ENCODE measurements at regions not wholly inside any gene's neighbourhood (a gene's known extent, or its start where the extent isn't known, plus 50 kb on each side); places are given as distances from the start of the nearest gene placed in this dataset.

DNA sequence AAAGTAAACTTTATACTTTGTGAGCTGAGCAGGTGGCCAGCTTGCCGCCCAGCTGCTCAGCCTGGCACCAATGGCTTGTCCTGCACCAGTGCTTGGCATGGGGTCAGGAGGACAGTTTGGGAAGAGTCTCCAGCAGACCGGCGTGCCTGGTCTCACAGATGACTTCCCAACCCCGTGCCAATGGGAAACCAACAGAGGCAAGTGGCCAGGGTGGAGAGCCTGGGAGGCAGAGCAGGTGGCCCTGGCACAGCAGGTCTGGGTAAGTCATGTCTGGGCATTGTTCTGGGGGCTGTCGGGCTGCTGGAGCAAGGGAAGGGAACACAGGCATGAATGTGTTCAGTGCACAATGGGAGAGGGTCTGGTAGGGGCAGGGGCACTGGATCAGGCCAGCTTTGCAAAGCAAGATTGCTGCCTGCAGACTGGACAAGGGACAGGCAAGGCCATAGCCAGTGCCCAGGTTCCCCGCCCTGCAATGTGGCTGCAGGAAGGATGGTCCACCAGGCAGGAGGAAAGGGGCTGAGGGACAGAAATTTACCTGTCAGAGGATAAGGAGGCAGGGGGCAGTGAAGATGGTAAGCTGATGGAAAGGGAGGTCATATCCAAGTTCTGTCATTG lies 76.2 kb upstream of the ALDH1B1 start:
- Mint-ChIP-seq H3K9me3 (ENCODE audit: unreplicated experiment) (no peaks in the 10 kb centered on the region), H3K36me3 (ENCODE audit: low read depth, unreplicated experiment) (no peaks in the 10 kb centered on the region), H3K27ac (ENCODE audit: unreplicated experiment) (no peak overlapping the region), H3K27me3 (ENCODE audit: unreplicated experiment) (peaks cover 5% of the 10 kb centered on the region), H3K4me1 (ENCODE audit: unreplicated experiment) (no peaks in the 10 kb centered on the region), H3K4me3 (ENCODE audit: unreplicated experiment) (no peak overlapping the region)
- TF ChIP-seq, protein P1, sequence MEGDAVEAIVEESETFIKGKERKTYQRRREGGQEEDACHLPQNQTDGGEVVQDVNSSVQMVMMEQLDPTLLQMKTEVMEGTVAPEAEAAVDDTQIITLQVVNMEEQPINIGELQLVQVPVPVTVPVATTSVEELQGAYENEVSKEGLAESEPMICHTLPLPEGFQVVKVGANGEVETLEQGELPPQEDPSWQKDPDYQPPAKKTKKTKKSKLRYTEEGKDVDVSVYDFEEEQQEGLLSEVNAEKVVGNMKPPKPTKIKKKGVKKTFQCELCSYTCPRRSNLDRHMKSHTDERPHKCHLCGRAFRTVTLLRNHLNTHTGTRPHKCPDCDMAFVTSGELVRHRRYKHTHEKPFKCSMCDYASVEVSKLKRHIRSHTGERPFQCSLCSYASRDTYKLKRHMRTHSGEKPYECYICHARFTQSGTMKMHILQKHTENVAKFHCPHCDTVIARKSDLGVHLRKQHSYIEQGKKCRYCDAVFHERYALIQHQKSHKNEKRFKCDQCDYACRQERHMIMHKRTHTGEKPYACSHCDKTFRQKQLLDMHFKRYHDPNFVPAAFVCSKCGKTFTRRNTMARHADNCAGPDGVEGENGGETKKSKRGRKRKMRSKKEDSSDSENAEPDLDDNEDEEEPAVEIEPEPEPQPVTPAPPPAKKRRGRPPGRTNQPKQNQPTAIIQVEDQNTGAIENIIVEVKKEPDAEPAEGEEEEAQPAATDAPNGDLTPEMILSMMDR (IDR thresholded peaks at IDR 0.05; ENCODE audit: unreplicated experiment), result no peak
- no peak for DNase-seq (ENCODE audit: low spot score)

DNA sequence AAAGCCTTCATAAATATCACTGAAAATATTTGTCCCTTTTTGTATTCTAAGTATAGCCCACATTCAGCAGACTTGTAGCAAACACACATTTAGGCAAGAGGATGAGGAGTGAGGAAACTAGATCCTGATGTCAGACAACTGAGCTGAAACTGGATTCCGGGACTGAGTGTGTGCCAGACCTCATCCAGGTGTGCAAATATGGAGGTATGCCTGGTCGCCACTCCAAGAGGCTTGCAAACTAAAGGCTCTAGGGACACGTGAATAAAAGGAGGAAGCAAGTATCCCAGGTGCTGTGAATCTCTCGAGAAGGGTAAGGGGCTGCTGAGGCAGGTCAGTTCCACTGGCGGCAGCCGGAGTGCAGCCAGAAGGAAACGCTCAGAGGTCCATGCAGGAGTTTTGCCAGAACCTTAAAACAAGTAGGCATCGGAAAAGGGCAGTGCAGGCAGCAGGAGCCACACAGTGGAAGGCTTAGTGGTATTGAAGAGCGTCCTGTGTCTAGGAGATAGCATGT lies 77.4 kb upstream of the ALDH1B1 start:
- Mint-ChIP-seq H3K4me3 (ENCODE audit: unreplicated experiment) (no peak overlapping the region), H3K4me1 (ENCODE audit: unreplicated experiment) (no peaks in the 10 kb centered on the region), H3K36me3 (ENCODE audit: low read depth, unreplicated experiment) (peaks cover 4% of the 10 kb centered on the region), H3K27ac (ENCODE audit: unreplicated experiment) (peak overlapping the region; percentile 50), H3K9me3 (ENCODE audit: unreplicated experiment) (no peaks in the 10 kb centered on the region), H3K27me3 (ENCODE audit: unreplicated experiment) (peaks cover 8% of the 10 kb centered on the region)
- TF ChIP-seq, protein P1 (IDR thresholded peaks at IDR 0.05; ENCODE audit: unreplicated experiment), result no peak
- no peak for DNase-seq (ENCODE audit: low spot score)

DNA sequence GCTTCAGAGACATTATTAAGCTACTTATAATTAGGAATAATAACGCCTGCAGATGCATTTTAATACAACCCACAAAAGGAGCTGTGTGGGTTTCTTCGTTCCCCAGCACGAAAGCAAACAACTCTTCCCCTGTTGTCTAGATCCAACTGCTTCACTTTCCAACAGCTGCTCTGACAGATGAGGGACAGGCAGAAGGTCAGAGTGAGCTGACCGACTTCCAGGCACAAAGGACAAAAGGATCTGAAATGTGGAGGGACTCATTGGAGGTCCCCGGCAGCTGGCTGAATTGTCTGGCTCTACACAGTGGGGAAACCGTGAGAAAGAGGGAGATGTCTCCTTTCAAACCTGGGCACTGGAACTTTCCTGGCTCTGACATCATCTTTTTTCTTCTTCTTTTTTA lies 79.1 kb upstream of the ALDH1B1 start:
- Mint-ChIP-seq H3K36me3 (ENCODE audit: low read depth, unreplicated experiment) (peaks cover 4% of the 10 kb centered on the region), H3K27ac (ENCODE audit: unreplicated experiment) (no peak overlapping the region), H3K9me3 (ENCODE audit: unreplicated experiment) (no peaks in the 10 kb centered on the region), H3K4me1 (ENCODE audit: unreplicated experiment) (no peaks in the 10 kb centered on the region), H3K4me3 (ENCODE audit: unreplicated experiment) (no peak overlapping the region), H3K27me3 (ENCODE audit: unreplicated experiment) (peaks cover 11% of the 10 kb centered on the region)
- no peak for DNase-seq (ENCODE audit: low spot score)
- TF ChIP-seq, protein P1 (IDR thresholded peaks at IDR 0.05; ENCODE audit: unreplicated experiment), result no peak

DNA sequence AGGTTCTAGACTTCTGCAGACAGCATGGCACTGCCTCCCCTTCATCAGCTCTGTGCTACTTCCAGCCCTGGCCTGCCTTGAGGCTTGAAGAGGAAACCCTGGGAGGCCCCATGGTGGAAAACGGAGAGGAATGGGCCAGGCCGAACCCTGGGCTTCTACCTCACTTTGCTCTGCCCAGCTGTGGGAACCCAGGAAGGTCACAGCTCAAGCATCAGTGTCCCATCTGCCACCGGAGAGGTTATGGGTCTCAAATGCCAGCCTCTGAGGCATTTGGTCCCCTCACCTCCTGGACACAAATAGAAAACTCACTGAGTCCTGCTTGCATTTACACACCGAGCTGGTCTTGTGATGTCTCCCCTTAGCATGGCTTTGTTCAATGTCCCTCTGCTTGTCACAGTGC lies 80.1 kb upstream of the ALDH1B1 start:
- H3K4me1 Mint-ChIP-seq (ENCODE audit: unreplicated experiment), result no peaks in the 10 kb centered on the region
- H3K9me3 Mint-ChIP-seq (ENCODE audit: unreplicated experiment), result no peaks in the 10 kb centered on the region
- peaks cover 11% of the 10 kb centered on the region for H3K27me3 Mint-ChIP-seq (ENCODE audit: unreplicated experiment)
- H3K36me3 Mint-ChIP-seq (ENCODE audit: low read depth, unreplicated experiment), result peaks cover 4% of the 10 kb centered on the region
- H3K27ac Mint-ChIP-seq (ENCODE audit: unreplicated experiment), result no peak overlapping the region
- no peak overlapping the region for H3K4me3 Mint-ChIP-seq (ENCODE audit: unreplicated experiment)
- TF ChIP-seq, protein P1 (IDR thresholded peaks at IDR 0.05; ENCODE audit: unreplicated experiment), result no peak
- no peak for DNase-seq (ENCODE audit: low spot score)

DNA sequence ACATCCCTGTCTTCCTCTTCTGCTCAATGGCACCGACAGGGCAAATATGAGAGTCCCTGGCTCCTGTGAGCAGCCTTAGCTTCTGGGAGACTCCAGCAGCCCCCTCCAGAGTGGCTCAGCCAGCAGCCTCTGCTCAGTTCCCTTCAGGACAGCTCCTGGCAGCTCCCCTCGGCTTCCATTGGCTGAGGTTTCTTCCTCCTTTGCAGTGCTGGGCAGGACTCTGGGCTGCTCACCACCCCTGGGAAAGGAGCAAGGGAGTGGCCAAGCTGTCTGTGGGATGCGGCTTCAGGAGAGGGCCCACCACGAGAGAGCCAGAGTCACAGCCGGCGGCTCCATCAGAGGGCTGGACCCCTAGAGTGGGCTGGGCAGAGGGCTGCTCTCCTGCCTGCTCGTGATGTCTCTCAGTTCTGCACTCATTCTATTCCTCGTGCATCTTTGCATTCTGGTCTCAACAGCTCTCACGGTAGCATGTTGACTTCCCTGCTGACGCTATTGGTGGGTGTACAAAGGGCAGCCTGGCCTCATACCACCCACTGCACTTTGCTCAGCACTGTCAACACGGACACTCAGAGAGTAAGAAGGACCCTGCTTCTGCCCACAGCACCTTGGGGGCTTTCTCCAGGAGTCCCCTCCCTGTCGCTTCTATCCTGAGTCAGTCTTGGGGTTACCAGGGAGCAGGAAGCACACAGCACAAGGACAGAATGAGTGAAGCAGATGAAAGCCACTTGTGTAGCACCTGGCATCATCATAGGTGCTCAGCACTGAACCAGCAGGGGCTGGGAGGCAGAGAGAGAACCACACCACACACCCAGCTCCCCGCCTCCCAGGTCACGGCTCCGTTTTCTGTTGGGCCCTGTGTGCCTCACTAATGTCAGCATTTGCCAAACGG lies 80.9 kb upstream of the ALDH1B1 start:
- Mint-ChIP-seq H3K9me3 (ENCODE audit: unreplicated experiment) (no peaks in the 10 kb centered on the region), H3K4me3 (ENCODE audit: unreplicated experiment) (no peak overlapping the region), H3K27ac (ENCODE audit: unreplicated experiment) (no peak overlapping the region), H3K27me3 (ENCODE audit: unreplicated experiment) (peaks cover 11% of the 10 kb centered on the region), H3K4me1 (ENCODE audit: unreplicated experiment) (no peaks in the 10 kb centered on the region), H3K36me3 (ENCODE audit: low read depth, unreplicated experiment) (peaks cover 4% of the 10 kb centered on the region)
- DNase-seq (ENCODE audit: low spot score), result no peak
- TF ChIP-seq, protein P1 (IDR thresholded peaks at IDR 0.05; ENCODE audit: unreplicated experiment), result no peak
